ENCODE measurements at regions not wholly inside any gene's neighbourhood (a gene's known extent, or its start where the extent isn't known, plus 50 kb on each side); places are given as distances from the start of the nearest gene placed in this dataset.

GRCh38 chr5:81848362-81848880 is 97.5 kb upstream of the SSBP2 start (continued):
- no peak for TF ChIP-seq EZH2phosphoT487 (IDR thresholded peaks at IDR 0.05; ENCODE audit: unreplicated experiment)
- TF ChIP-seq EZH2 (IDR thresholded peaks at IDR 0.05; ENCODE audit: low read depth, unreplicated experiment) = no peak
- no peak for TF ChIP-seq ETS1 (IDR thresholded peaks at IDR 0.05)
- TF ChIP-seq ZNF331 (CRISPR knock-in tag; IDR thresholded peaks at IDR 0.05; ENCODE audit: low read depth) = no peak
- TF ChIP-seq POLR2AphosphoS5 (IDR thresholded peaks at IDR 0.05; ENCODE audit: low read depth) = no peak
- no peak for TF ChIP-seq ZNF114 (CRISPR knock-in tag; IDR thresholded peaks at IDR 0.05)
- no peak for TF ChIP-seq STAT1 (IDR thresholded peaks at IDR 0.05; ENCODE audit: unreplicated experiment)
- no peak for TF ChIP-seq CTCF (conservative IDR thresholded peaks at IDR 0.05; ENCODE audit: low read depth in 2 of 2)

- no peak overlapping the region for H3K27ac Mint-ChIP-seq
- no peaks in the 10 kb centered on the region; the same call in 1 of the 2 replicates for H3K9me2 ChIP-seq (ENCODE audit: insufficient read depth)
- H3K27me3 Mint-ChIP-seq (ENCODE audit: insufficient read depth, low read depth, poor library complexity) = peaks cover 3% of the 10 kb centered on the region
- no peaks in the 10 kb centered on the region for H3K36me3 ChIP-seq (ENCODE audit: insufficient read depth)
- H3K4me3 ChIP-seq = no peak overlapping the region
- H3K4me2 ChIP-seq = no peak overlapping the region
- H3K79me2 ChIP-seq (replicated peaks; ENCODE audit: insufficient read depth) = no peaks in the 10 kb centered on the region
- no peaks in the 10 kb centered on the region for H3K27me3 ChIP-seq (ENCODE audit: insufficient read depth)
- ATAC-seq = no peak
- H3K27ac ChIP-seq (ENCODE audit: low read depth) = no peak overlapping the region
- H3F3A ChIP-seq (replicated peaks; ENCODE audit: low read depth) = no peaks in the 10 kb centered on the region
- no peak overlapping the region for H3K4me3 Mint-ChIP-seq
- no peak for DNase-seq (ENCODE audit: low spot score)
- no peaks in the 10 kb centered on the region for H4K20me1 ChIP-seq (replicated peaks; ENCODE audit: insufficient read depth)
- peaks cover 28% of the 10 kb centered on the region for H3K4me1 Mint-ChIP-seq
- peaks cover 27% of the 10 kb centered on the region for H3K4me1 ChIP-seq (ENCODE audit: insufficient read depth)
- no peaks in the 10 kb centered on the region for H3K9me3 Mint-ChIP-seq
- no peak overlapping the region for H2AFZ ChIP-seq
- no peaks in the 10 kb centered on the region for H3K36me3 Mint-ChIP-seq (ENCODE audit: low read depth)
- no peak for TF ChIP-seq STAT1 (IDR thresholded peaks at IDR 0.05; ENCODE audit: unreplicated experiment)
- no peak for TF ChIP-seq REST (IDR thresholded peaks at IDR 0.05; ENCODE audit: unreplicated experiment)
- TF ChIP-seq ZNF114 (CRISPR knock-in tag; IDR thresholded peaks at IDR 0.05) = no peak
- no peak for TF ChIP-seq ZNF331 (CRISPR knock-in tag; IDR thresholded peaks at IDR 0.05; ENCODE audit: low read depth)
- TF ChIP-seq EZH2phosphoT487 (IDR thresholded peaks at IDR 0.05; ENCODE audit: unreplicated experiment) = no peak
- no peak for TF ChIP-seq ZNF462 (CRISPR knock-in tag; IDR thresholded peaks at IDR 0.05)
- TF ChIP-seq POLR2AphosphoS5 (IDR thresholded peaks at IDR 0.05; ENCODE audit: low read depth) = no peak
- TF ChIP-seq EZH2 (IDR thresholded peaks at IDR 0.05; ENCODE audit: low read depth, unreplicated experiment) = no peak
- TF ChIP-seq ETS1 (IDR thresholded peaks at IDR 0.05) = no peak
These were observed 95.4 kb upstream of the SSBP2 start for GRCh38 chr5:81846301-81846700.

Measured in GM23338 (cell line).